OCI-LY1 (cell line): ENCODE measurements at regions not wholly inside any gene's neighbourhood (a gene's known extent, or its start where the extent isn't known, plus 50 kb on each side); places are given as distances from the start of the nearest gene placed in this dataset.

ENCODE experiments used
- H2AFZ ChIP-seq: fragments of 200-600 bp; sonication (generic), shearing (Covaris generic); 2 replicates; pipeline ENCODE4 v1.6.0; 2014; ENCODE audit warnings: antibody characterized with exemption, mild to moderate bottlenecking, low read length
- H3F3A ChIP-seq: fragments of 200-600 bp; sonication (generic), shearing (Covaris generic); 2 replicates; pipeline ENCODE4 v1.6.0; 2014; ENCODE audit warnings: mild to moderate bottlenecking, antibody characterized with exemption, low read length, moderate library complexity; ENCODE audit not compliant: insufficient read depth
- H3K27ac ChIP-seq: fragments of 200-600 bp; sonication (generic); 2 replicates; pipeline ENCODE4 v1.5.1; 2014; ENCODE audit warnings: low read length, mixed run types, mild to moderate bottlenecking, low read depth; ENCODE audit not compliant: poor library complexity, severe bottlenecking
- H3K27me3 ChIP-seq: fragments of 200-600 bp; sonication (generic); 2 replicates; pipeline ENCODE4 v1.6.0; 2014; ENCODE audit warnings: antibody characterized with exemption, mild to moderate bottlenecking, low read length, moderate library complexity; ENCODE audit not compliant: insufficient read depth
- H3K36me3 ChIP-seq: fragments of 200-600 bp; sonication (generic); 2 replicates; pipeline ENCODE4 v1.6.1; 2014; ENCODE audit warnings: mild to moderate bottlenecking, antibody characterized with exemption, low read length, moderate library complexity, mixed read lengths; ENCODE audit not compliant: insufficient read depth
- H3K4me1 ChIP-seq: fragments of 200-600 bp; sonication (generic); 2 replicates; pipeline ENCODE4 v1.5.1; 2014; ENCODE audit warnings: mild to moderate bottlenecking, low read length, moderate library complexity; ENCODE audit not compliant: insufficient read depth, severe bottlenecking
- H3K4me2 ChIP-seq: fragments of 200-600 bp; sonication (generic), shearing (Covaris generic); 2 replicates; pipeline ENCODE4 v1.6.1; 2014; ENCODE audit warnings: low read length
- H3K4me3 ChIP-seq: fragments of 200-600 bp; sonication (generic); 2 replicates; pipeline ENCODE4 v1.5.1; 2014; ENCODE audit warnings: low read length, low read depth, mild to moderate bottlenecking, mixed read lengths; ENCODE audit not compliant: poor library complexity, severe bottlenecking
- H3K79me2 ChIP-seq: fragments of 200-600 bp; shearing (Covaris generic); 2 replicates; pipeline ENCODE4 v1.6.1; 2016; ENCODE audit warnings: mixed run types, low read length, mixed read lengths; ENCODE audit not compliant: insufficient read depth
- H3K9ac ChIP-seq: fragments of 200-600 bp; sonication (generic), shearing (Covaris generic); 2 replicates; pipeline ENCODE4 v1.6.1; 2014; ENCODE audit warnings: mild to moderate bottlenecking, low read length, mixed read lengths
- H3K9me2 ChIP-seq: fragments of 200-600 bp; sonication (generic), shearing (Covaris generic); 2 replicates; pipeline ENCODE4 v1.6.1; 2014; ENCODE audit warnings: low read depth, mild to moderate bottlenecking, low read length, mixed read lengths
- H3K9me3 ChIP-seq: fragments of 200-600 bp; shearing (Covaris generic); 2 replicates; pipeline ENCODE4 v1.6.1; 2014; ENCODE audit warnings: low read length, mixed read lengths
- H4K20me1 ChIP-seq: fragments of 200-600 bp; sonication (generic), shearing (Covaris generic); 2 replicates; pipeline ENCODE4 v1.6.0; 2016; ENCODE audit warnings: mild to moderate bottlenecking, low read length; ENCODE audit not compliant: insufficient read depth
- CTCF ChIP-seq: fragments of 200-600 bp; sonication (generic), shearing (Covaris generic); IDR thresholded peaks from 2 replicates; pipeline ENCODE4 v1.5.1; 2017; ENCODE audit warnings: mild to moderate bottlenecking, antibody characterized with exemption, low read length, moderate library complexity, mixed read lengths
- EZH2 ChIP-seq: fragments of 200-600 bp; sonication (generic), shearing (Covaris generic); IDR thresholded peaks from 2 replicates; pipeline ENCODE4 v1.8.0; 2017; ENCODE audit warnings: borderline replicate concordance, mixed run types, mild to moderate bottlenecking, antibody characterized with exemption, low read length, moderate library complexity, mixed read lengths

- no peaks in the 10 kb centered on the region for H3K79me2 ChIP-seq
- H4K20me1 ChIP-seq, result no peaks in the 10 kb centered on the region
- no peaks in the 10 kb centered on the region for H3K9me2 ChIP-seq
- no peak overlapping the region for H2AFZ ChIP-seq
- no peaks in the 10 kb centered on the region for H3F3A ChIP-seq
- no peaks in the 10 kb centered on the region for H3K9me3 ChIP-seq
- H3K27me3 ChIP-seq, result no peaks in the 10 kb centered on the region
- H3K4me3 ChIP-seq, result no peak overlapping the region
- H3K27ac ChIP-seq, result no peak overlapping the region
- H3K9ac ChIP-seq, result no peak overlapping the region
- TF ChIP-seq CTCF, result no peak
- TF ChIP-seq EZH2, result no peak
- H3K4me1 ChIP-seq, result no peaks in the 10 kb centered on the region
- no peaks in the 10 kb centered on the region for H3K36me3 ChIP-seq
- no peak overlapping the region for H3K4me2 ChIP-seq
These were observed 458.4 kb upstream of the NDST3 start for GRCh38 chr4:117575850-117576249.

- no peak for TF ChIP-seq EZH2
- TF ChIP-seq CTCF, result no peak
- no peak overlapping the region for H3K4me2 ChIP-seq
- no peaks in the 10 kb centered on the region for H3K9me3 ChIP-seq
- no peaks in the 10 kb centered on the region for H3K4me1 ChIP-seq
- H3K4me3 ChIP-seq, result no peak overlapping the region
- no peaks in the 10 kb centered on the region for H3K36me3 ChIP-seq
- no peaks in the 10 kb centered on the region for H4K20me1 ChIP-seq
- no peak overlapping the region for H2AFZ ChIP-seq
- no peaks in the 10 kb centered on the region for H3K79me2 ChIP-seq
- no peaks in the 10 kb centered on the region for H3K9me2 ChIP-seq
- no peaks in the 10 kb centered on the region for H3F3A ChIP-seq
- no peaks in the 10 kb centered on the region for H3K27me3 ChIP-seq
- H3K9ac ChIP-seq, result no peak overlapping the region
- no peak overlapping the region for H3K27ac ChIP-seq
These were observed 456.5 kb upstream of the NDST3 start for GRCh38 chr4:117577686-117578311.

- Histone ChIP-seq H4K20me1 (no peaks in the 10 kb centered on the region), H3K79me2 (no peaks in the 10 kb centered on the region), H3K4me1 (no peaks in the 10 kb centered on the region), H3F3A (no peaks in the 10 kb centered on the region), H3K4me3 (no peak overlapping the region), H3K4me2 (no peak overlapping the region), H3K27ac (no peak overlapping the region), H3K36me3 (no peaks in the 10 kb centered on the region), H2AFZ (no peak overlapping the region), H3K27me3 (no peaks in the 10 kb centered on the region), H3K9me2 (no peaks in the 10 kb centered on the region), H3K9me3 (no peaks in the 10 kb centered on the region), H3K9ac (no peak overlapping the region)
- no peak for TF ChIP-seq EZH2
- TF ChIP-seq CTCF, result no peak
These were observed 445.5 kb upstream of the NDST3 start for GRCh38 chr4:117588771-117589170.
